H1 (cell line): ENCODE measurements at regions not wholly inside any gene's neighbourhood (a gene's known extent, or its start where the extent isn't known, plus 50 kb on each side); places are given as distances from the start of the nearest gene placed in this dataset.

Experiments used
- CTCF ChIA-PET: fragments of 300-600 bp; sonication (Branson Sonifier 250); formaldehyde crosslinking; loops from one replicate; lab custom pipeline; 2021; ENCODE audit not compliant: partially characterized antibody; lab: Charles Lee
- POLR2A ChIA-PET: fragments of 300-600 bp; sonication (Branson Sonifier 250); formaldehyde crosslinking; loops from one replicate; lab custom pipeline; 2021; ENCODE audit warnings: inconsistent platforms; ENCODE audit not compliant: partially characterized antibody; lab: Charles Lee
- DNase-seq, 2 experiments: peaks; one replicate each; pipeline versions ENCODE4 v3.0.0 to v3.0.0-alpha.2; 2010 to 2022; ENCODE audit warnings: low spot score in 2 of 2, low read depth in 1 of 2, mixed read lengths in 1 of 2
- FAIRE-seq: peaks from 2 replicates; lab custom pipeline; 2011; peaks lifted over from hg19 to GRCh38; lab: Jason Lieb, UNC
- H2AFZ ChIP-seq: 2 replicates; pipeline ENCODE4 v1.8.1; 2012; ENCODE audit warnings: low read length, inconsistent platforms
- H2AK5ac ChIP-seq: 2 replicates; pipeline ENCODE4 v1.6.1; 2013; ENCODE audit warnings: low read depth, low read length
- H2BK120ac ChIP-seq: replicated peaks from 2 replicates; pipeline ENCODE3; 2013; ENCODE audit warnings: low read depth, low read length, inconsistent platforms
- H2BK12ac ChIP-seq: 2 replicates; pipeline ENCODE4 v1.6.1; 2013; ENCODE audit warnings: low read depth, low read length
- H2BK15ac ChIP-seq: 2 replicates; pipeline ENCODE4 v1.6.1; 2013; ENCODE audit warnings: low read length
- H2BK20ac ChIP-seq: 2 replicates; pipeline ENCODE4 v1.6.1; 2013; ENCODE audit warnings: low read length
- H2BK5ac ChIP-seq: 2 replicates; pipeline ENCODE4 v1.6.1; 2013; ENCODE audit warnings: low read depth, low read length
- H3K14ac ChIP-seq: 2 replicates; pipeline ENCODE4 v1.6.1; 2013; ENCODE audit warnings: inconsistent platforms; ENCODE audit not compliant: insufficient read length
- H3K18ac ChIP-seq: 2 replicates; pipeline ENCODE4 v1.6.1; 2013; ENCODE audit warnings: low read length; ENCODE audit errors: extremely low read depth
- H3K23ac ChIP-seq: 2 replicates; pipeline ENCODE4 v1.6.1; 2013; ENCODE audit warnings: inconsistent platforms; ENCODE audit not compliant: insufficient read length
- H3K23me2 ChIP-seq: 2 replicates; pipeline ENCODE4 v1.6.1; 2013; ENCODE audit warnings: low read depth, low read length
- H3K27ac ChIP-seq: 2 replicates; pipeline ENCODE4 v1.6.1; 2011; ENCODE audit warnings: low read depth, low read length, inconsistent platforms
- H3K27me3 ChIP-seq, 4 experiments: replicated peaks in 1 of 4; 1 replicate in 1 of 4; 2 replicates in 3 of 4; pipeline versions ENCODE4 v1.6.1 to v1.8.1; 2011 to 2013; ENCODE audit warnings: low read length in 3 of 4, mild to moderate bottlenecking in 3 of 4, inconsistent platforms in 2 of 4, mixed read lengths in 2 of 4, moderate library complexity in 1 of 4; ENCODE audit not compliant: control insufficient read depth in 3 of 4, insufficient read depth in 3 of 4; ENCODE audit errors: extremely low read depth in 1 of 4
- H3K36me3 ChIP-seq, 4 experiments: 2 replicates each; pipeline versions ENCODE4 v1.6.1 to v1.8.1; 2011 to 2013; ENCODE audit warnings: mild to moderate bottlenecking in 4 of 4, low read length in 3 of 4, moderate library complexity in 2 of 4, control low read depth in 1 of 4, inconsistent platforms in 1 of 4; ENCODE audit not compliant: insufficient read depth in 4 of 4, control insufficient read depth in 2 of 4
- H3K4ac ChIP-seq: replicated peaks from 2 replicates; pipeline ENCODE3; 2013; ENCODE audit warnings: low read length, low read depth, mixed read lengths, inconsistent platforms; ENCODE audit not compliant: insufficient read length
- H3K4me1 ChIP-seq, 4 experiments: replicated peaks in 1 of 4; 1 replicate in 1 of 4; 2 replicates in 3 of 4; pipeline versions ENCODE4 v1.6.1 to v1.8.1; 2011 to 2013; ENCODE audit warnings: low read length in 3 of 4, inconsistent platforms in 2 of 4, mixed read lengths in 1 of 4; ENCODE audit not compliant: insufficient read depth in 4 of 4, control insufficient read depth in 3 of 4
- H3K4me2 ChIP-seq, 2 experiments: 2 replicates each; pipeline versions ENCODE4 v1.6.1 to v1.8.1; 2011 to 2013; ENCODE audit warnings: low read depth in 2 of 2, low read length in 2 of 2, control low read depth in 1 of 2, inconsistent platforms in 1 of 2, mild to moderate bottlenecking in 1 of 2; ENCODE audit not compliant: insufficient read depth in 1 of 2
- H3K4me3 ChIP-seq, 4 experiments: fragments of 200-600, 300-600 bp in 1 of 4; sonication (generic), shearing (Covaris generic), sonication (Bioruptor Twin) in 1 of 4; 2 replicates each; pipeline versions ENCODE4 v1.5.1 to v1.8.1; 2011 to 2016; ENCODE audit warnings: low read length in 4 of 4, low read depth in 3 of 4, control low read depth in 2 of 4, inconsistent platforms in 2 of 4, mild to moderate bottlenecking in 2 of 4, mixed read lengths in 1 of 4, moderate library complexity in 1 of 4; ENCODE audit not compliant: insufficient read depth in 2 of 4; ENCODE audit errors: extremely low read depth in 1 of 4
- H3K56ac ChIP-seq: replicated peaks from 2 replicates; pipeline ENCODE3; 2013; ENCODE audit warnings: low read depth, mild to moderate bottlenecking, mixed read lengths, low read length, inconsistent platforms; ENCODE audit not compliant: insufficient read length
- H3K79me1 ChIP-seq: 2 replicates; pipeline ENCODE4 v1.6.1; 2013; ENCODE audit warnings: low read depth, low read length, control low read depth
- H3K79me2 ChIP-seq, 2 experiments: 2 replicates each; pipeline versions ENCODE4 v1.6.1 to v1.8.1; 2012 to 2013; ENCODE audit warnings: low read length in 2 of 2, mild to moderate bottlenecking in 2 of 2, inconsistent platforms in 1 of 2; ENCODE audit not compliant: insufficient read depth in 2 of 2, control insufficient read depth in 1 of 2
- H3K9ac ChIP-seq, 4 experiments: replicated peaks in 1 of 4; 1 replicate in 1 of 4; 2 replicates in 3 of 4; pipeline versions ENCODE4 v1.6.1 to v1.8.1; 2011 to 2013; ENCODE audit warnings: low read depth in 3 of 4, low read length in 3 of 4, control low read depth in 2 of 4, mild to moderate bottlenecking in 2 of 4, moderate library complexity in 2 of 4, inconsistent platforms in 1 of 4; ENCODE audit errors: extremely low read depth in 1 of 4
- H3K9me3 ChIP-seq, 2 experiments: 2 replicates each; pipeline versions ENCODE4 v1.6.1 to v1.8.1; 2012 to 2013; ENCODE audit warnings: mild to moderate bottlenecking in 2 of 2, moderate library complexity in 2 of 2, control low read depth in 1 of 2, inconsistent platforms in 1 of 2, low read depth in 1 of 2, low read length in 1 of 2, mixed read lengths in 1 of 2; ENCODE audit not compliant: insufficient read depth in 2 of 2
- H4K20me1 ChIP-seq, 2 experiments: replicated peaks in 1 of 2; 2 replicates each; pipeline versions ENCODE3 to v1.8.1; 2011 to 2013; ENCODE audit warnings: inconsistent platforms in 2 of 2, low read length in 2 of 2, mild to moderate bottlenecking in 1 of 2; ENCODE audit not compliant: insufficient read depth in 2 of 2, control insufficient read depth in 1 of 2
- H4K5ac ChIP-seq: 2 replicates; pipeline ENCODE4 v1.6.1; 2013; ENCODE audit warnings: low read length, low read depth, mixed read lengths, inconsistent platforms; ENCODE audit not compliant: insufficient read length
- H4K8ac ChIP-seq: 2 replicates; pipeline ENCODE4 v1.8.0; 2013; ENCODE audit warnings: mild to moderate bottlenecking, moderate library complexity, low read length, inconsistent platforms; ENCODE audit not compliant: insufficient read depth; ENCODE audit errors: extremely low read depth
- H4K91ac ChIP-seq: replicated peaks from 2 replicates; pipeline ENCODE3; 2013; ENCODE audit warnings: low read length, mixed read lengths, inconsistent platforms; ENCODE audit not compliant: insufficient read length
- EZH2 ChIP-seq: fragments of 200-600 bp; sonication (generic); IDR thresholded peaks from 2 replicates; pipeline ENCODE4 v1.7.1; 2012; ENCODE audit warnings: low read depth, mild to moderate bottlenecking, moderate library complexity, low read length, inconsistent platforms; ENCODE audit not compliant: severe bottlenecking
- WGBS, 2 experiments: shearing (Covaris generic) in 1 of 2; methylation state at CpG; one replicate each; pipeline versions ENCODE4 v1.1.6 to v1.1.7; 2013 to 2015; ENCODE audit warnings: low lambda C conversion rate in 2 of 2, mixed read lengths in 2 of 2, inconsistent platforms in 1 of 2, low coverage in 1 of 2, missing lambda C conversion rate in 1 of 2; ENCODE audit not compliant: insufficient replicate concordance in 2 of 2, insufficient coverage in 1 of 2, insufficient read length in 1 of 2; ENCODE audit errors: extremely low coverage in 1 of 2, missing lambda C conversion rate in 1 of 2; 5-methylcytosine and 5-hydroxymethylcytosine counted together

DNA sequence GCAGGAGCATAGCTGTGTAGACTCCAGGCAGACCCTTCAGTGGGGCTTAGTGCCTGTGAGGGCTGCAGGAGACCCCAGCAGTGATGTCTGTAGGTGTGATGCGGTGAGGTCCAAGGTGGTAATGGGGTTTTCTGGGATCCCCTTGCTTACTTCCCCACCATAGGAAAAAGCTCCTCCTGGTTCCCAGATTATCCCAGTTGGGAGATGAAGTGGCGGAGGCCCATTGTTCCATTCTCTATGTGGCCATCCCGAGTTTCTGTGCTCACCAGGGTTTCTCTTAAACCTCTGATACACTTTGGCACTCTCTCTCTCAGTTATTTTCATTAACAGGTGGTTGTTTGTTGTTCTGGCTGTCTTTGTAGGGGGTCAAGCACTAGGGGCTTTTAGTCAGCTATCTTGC lies 146.7 kb upstream of the IGF1R start:
- CTCF ChIA-PET, result interaction anchor here (0.9 to 2.4 kb wide), 3 partner anchors 12 to 59 kb away, joined by 3 to 9 read pairs (median 3); no protein-coding TSS in a partner anchor
- Histone ChIP-seq H3K23me2 (peaks cover 1% of the 10 kb centered on the region; the same call in 1 of the 2 replicates), H3K4me1 (no peaks in the 10 kb centered on the region), H4K91ac (no peak overlapping the region), H2BK5ac (no peak overlapping the region), H2AFZ (no peak overlapping the region), H3K23ac (no peak overlapping the region), H4K8ac (no peak overlapping the region), H3K27me3 (no peaks in the 10 kb centered on the region), H3K4ac (no peak overlapping the region), H3K56ac (no peak overlapping the region), H2BK12ac (no peak overlapping the region), H4K20me1 (no peaks in the 10 kb centered on the region), H3K4me3 (no peak overlapping the region), H3K79me1 (no peaks in the 10 kb centered on the region), H2BK120ac (no peak overlapping the region), H3K4me2 (no peak overlapping the region), H2BK20ac (no peak overlapping the region), H3K27ac (no peak overlapping the region), H2AK5ac (no peak overlapping the region), H2BK15ac (no peak overlapping the region), H3K36me3 (no peaks in the 10 kb centered on the region), H3K9me3 (no peaks in the 10 kb centered on the region), H4K5ac (no peak overlapping the region), H3K9ac (no peak overlapping the region), H3K18ac (no peak overlapping the region), H3K14ac (no peak overlapping the region), H3K79me2 (no peaks in the 10 kb centered on the region)
- DNase-seq (no peak), FAIRE-seq (no peak)
- no peak for TF ChIP-seq EZH2
- POLR2A ChIA-PET, result no interaction called here
- 85% methylated on average over 3 of the region's 3 CpGs; no CpG with 5 or more reads in 1 of the 2 experiments for WGBS, 2 experiments
